DOHH2 (cell line): ENCODE measurements at regions not wholly inside any gene's neighbourhood (a gene's known extent, or its start where the extent isn't known, plus 50 kb on each side); places are given as distances from the start of the nearest gene placed in this dataset.

ENCODE experiments used
- H3F3A ChIP-seq: fragments of 200-600 bp; sonication (generic), shearing (Covaris generic); 2 replicates; pipeline ENCODE4 v1.6.0; 2016; ENCODE audit warnings: antibody characterized with exemption, mild to moderate bottlenecking; ENCODE audit not compliant: control insufficient read depth, insufficient read depth
- H3K27ac ChIP-seq: fragments of 200-600 bp; sonication (generic); 2 replicates; pipeline ENCODE4 v1.5.1; 2014; ENCODE audit warnings: low read depth, mild to moderate bottlenecking, low read length, moderate library complexity
- H3K27me3 ChIP-seq: fragments of 200-600 bp; sonication (generic); 2 replicates; pipeline ENCODE4 v1.6.1; 2014; ENCODE audit warnings: mild to moderate bottlenecking, low read length, mixed read lengths; ENCODE audit not compliant: control insufficient read depth
- H3K36me3 ChIP-seq: fragments of 200-600 bp; sonication (generic); 2 replicates; pipeline ENCODE4 v1.6.1; 2014; ENCODE audit warnings: mild to moderate bottlenecking, low read length, moderate library complexity, mixed read lengths; ENCODE audit not compliant: control insufficient read depth
- H3K4me1 ChIP-seq: fragments of 200-600 bp; sonication (generic); 2 replicates; pipeline ENCODE4 v1.6.1; 2014; ENCODE audit warnings: mild to moderate bottlenecking, low read length, mixed read lengths; ENCODE audit not compliant: control insufficient read depth
- H3K4me2 ChIP-seq: fragments of 200-600 bp; sonication (generic); 2 replicates; pipeline ENCODE4 v1.6.0; 2014; ENCODE audit warnings: mild to moderate bottlenecking, low read length, moderate library complexity
- H3K4me3 ChIP-seq: fragments of 200-600 bp; sonication (generic); 2 replicates; pipeline ENCODE4 v1.5.1; 2014; ENCODE audit warnings: mild to moderate bottlenecking, low read length, mixed read lengths
- H3K79me2 ChIP-seq: fragments of 200-600 bp; sonication (generic); 2 replicates; pipeline ENCODE4 v1.6.1; 2014; ENCODE audit warnings: mild to moderate bottlenecking, low read length, mixed read lengths; ENCODE audit not compliant: control insufficient read depth
- H3K9me2 ChIP-seq: fragments of 200-600 bp; sonication (generic); replicated peaks from 2 replicates; pipeline ENCODE4 v1.6.1; 2014; ENCODE audit warnings: mild to moderate bottlenecking, low read length, mixed read lengths; ENCODE audit not compliant: control insufficient read depth
- H3K9me3 ChIP-seq: fragments of 200-600 bp; sonication (generic); 2 replicates; pipeline ENCODE4 v1.6.1; 2014; ENCODE audit warnings: antibody characterized with exemption, low read length, mixed read lengths; ENCODE audit not compliant: control insufficient read depth, insufficient read depth
- H4K20me1 ChIP-seq: fragments of 200-600 bp; sonication (generic); 2 replicates; pipeline ENCODE4 v1.6.0; 2014; ENCODE audit warnings: low read depth, mild to moderate bottlenecking, antibody characterized with exemption, low read length, moderate library complexity; ENCODE audit not compliant: control insufficient read depth, insufficient read depth
- CTCF ChIP-seq: fragments of 200-600 bp; sonication (generic); IDR thresholded peaks from one replicate; pipeline ENCODE4 v1.5.1; 2014; ENCODE audit warnings: antibody characterized with exemption, mild to moderate bottlenecking, low read depth, low read length; ENCODE audit not compliant: poor library complexity, severe bottlenecking
- EZH2phosphoT487 ChIP-seq: fragments of 200-600 bp; sonication (generic); IDR thresholded peaks from 2 replicates; pipeline ENCODE4 v1.6.1; 2017; ENCODE audit warnings: borderline replicate concordance, mild to moderate bottlenecking, antibody characterized with exemption, low read length, moderate library complexity, mixed read lengths

DNA sequence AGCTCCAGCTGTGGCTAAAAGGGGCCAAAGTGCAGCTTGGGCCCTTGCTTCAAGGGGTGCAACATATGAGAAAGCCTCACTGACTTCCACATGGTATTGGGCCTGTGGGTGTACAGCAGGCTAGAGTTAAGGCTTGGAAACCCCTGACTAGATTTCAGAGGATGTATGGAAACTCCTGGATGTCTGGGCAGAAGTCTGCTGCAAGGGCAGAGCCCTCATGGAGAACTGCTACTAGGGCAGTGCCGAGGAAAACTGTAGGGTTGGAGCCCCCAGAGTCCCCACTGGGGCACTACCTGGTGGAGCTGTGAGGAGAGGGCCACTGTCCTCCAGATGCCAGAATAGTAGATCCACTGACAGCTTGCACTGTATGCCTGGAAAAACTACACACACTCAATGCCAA lies 69.5 kb downstream of the XCL2 start:
- TF ChIP-seq EZH2phosphoT487 (no peak), CTCF (no peak)
- no peaks in the 10 kb centered on the region for H4K20me1 ChIP-seq

GRCh38 chr1:168473126-168473525 lies 70.7 kb downstream of the XCL2 start:
- H3K9me3 ChIP-seq: no peaks in the 10 kb centered on the region
- H3F3A ChIP-seq: no peaks in the 10 kb centered on the region
- no peaks in the 10 kb centered on the region for H3K27me3 ChIP-seq
- no peak for TF ChIP-seq CTCF
- no peak for TF ChIP-seq EZH2phosphoT487
- no peak overlapping the region for H3K27ac ChIP-seq
- H4K20me1 ChIP-seq: no peaks in the 10 kb centered on the region
- no peak overlapping the region for H3K4me3 ChIP-seq
- H3K79me2 ChIP-seq: no peaks in the 10 kb centered on the region
- H3K4me2 ChIP-seq: no peak overlapping the region
- H3K36me3 ChIP-seq: no peaks in the 10 kb centered on the region
- H3K9me2 ChIP-seq: no peaks in the 10 kb centered on the region
- H3K4me1 ChIP-seq: no peaks in the 10 kb centered on the region

More for the DNA sequence above, 69.5 kb downstream of the XCL2 start:
- Histone ChIP-seq H3K27me3 (no peaks in the 10 kb centered on the region), H3K4me2 (no peak overlapping the region), H3K9me3 (no peaks in the 10 kb centered on the region), H3K79me2 (no peaks in the 10 kb centered on the region), H3K27ac (no peak overlapping the region), H3K9me2 (no peaks in the 10 kb centered on the region), H3K4me1 (no peaks in the 10 kb centered on the region), H3F3A (no peaks in the 10 kb centered on the region), H3K36me3 (no peaks in the 10 kb centered on the region), H3K4me3 (no peak overlapping the region)

DNA sequence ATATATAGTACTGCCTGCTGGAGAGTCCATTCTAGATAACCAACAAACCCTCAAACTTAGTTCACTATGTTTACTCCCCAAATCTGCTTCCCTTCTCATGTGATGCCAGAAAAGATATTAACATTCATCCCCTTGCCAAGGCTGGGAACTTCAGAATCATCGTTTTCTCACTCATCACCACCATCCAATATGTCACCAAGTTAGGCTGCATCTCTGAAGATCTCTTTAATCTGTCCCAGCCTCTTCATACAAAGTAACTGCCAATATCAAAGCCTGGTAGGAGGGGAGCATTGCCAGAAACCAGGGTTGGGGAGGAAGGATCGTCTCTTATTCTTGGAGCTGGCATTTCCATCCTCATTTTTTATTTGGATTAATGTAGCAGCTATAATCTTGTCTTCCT lies 71.6 kb downstream of the XCL2 start:
- H3K9me2 ChIP-seq: no peaks in the 10 kb centered on the region
- no peaks in the 10 kb centered on the region for H3K27me3 ChIP-seq
- no peaks in the 10 kb centered on the region for H3K36me3 ChIP-seq
- H4K20me1 ChIP-seq: no peaks in the 10 kb centered on the region
- no peak overlapping the region for H3K27ac ChIP-seq
- no peaks in the 10 kb centered on the region for H3K4me1 ChIP-seq
- no peak overlapping the region for H3K4me2 ChIP-seq
- H3K4me3 ChIP-seq: no peak overlapping the region
- no peaks in the 10 kb centered on the region for H3K9me3 ChIP-seq
- no peaks in the 10 kb centered on the region for H3K79me2 ChIP-seq
- TF ChIP-seq EZH2phosphoT487 (no peak), CTCF (no peak)
- no peaks in the 10 kb centered on the region for H3F3A ChIP-seq

DNA sequence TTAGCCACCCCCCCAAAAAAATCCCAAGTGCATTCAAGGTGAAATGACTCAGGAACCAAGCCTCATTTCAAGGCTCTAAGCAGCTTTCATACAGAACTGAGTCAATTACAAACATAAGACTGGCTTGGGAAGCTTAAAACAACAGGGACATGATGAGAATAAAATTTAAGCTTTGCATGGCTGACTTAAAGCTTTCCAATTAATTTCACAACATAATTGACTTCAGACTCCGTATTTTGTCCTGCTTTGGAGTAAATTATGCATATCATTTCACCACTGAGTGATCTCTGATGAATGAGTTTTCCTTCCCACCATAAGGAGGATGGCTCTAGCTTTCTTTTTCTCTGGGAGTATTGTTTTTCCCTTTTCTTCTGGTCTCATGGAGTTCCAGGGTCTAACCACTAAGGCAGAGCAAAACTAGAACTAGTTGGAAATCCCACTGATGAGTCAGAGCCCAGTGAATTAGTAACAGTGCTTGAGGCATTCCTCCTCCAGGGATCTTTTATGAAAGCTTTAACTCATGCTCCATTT lies 72.8 kb downstream of the XCL2 start:
- no peak for TF ChIP-seq CTCF
- no peak for TF ChIP-seq EZH2phosphoT487
- H3K4me1 ChIP-seq: peaks cover 9% of the 10 kb centered on the region
- H3F3A ChIP-seq: no peaks in the 10 kb centered on the region
- H3K9me3 ChIP-seq: no peaks in the 10 kb centered on the region
- no peak overlapping the region for H3K27ac ChIP-seq
- H3K9me2 ChIP-seq: no peaks in the 10 kb centered on the region
- H3K27me3 ChIP-seq: no peaks in the 10 kb centered on the region
- H3K4me2 ChIP-seq: no peak overlapping the region
- no peak overlapping the region for H3K4me3 ChIP-seq
- no peaks in the 10 kb centered on the region for H4K20me1 ChIP-seq
- H3K79me2 ChIP-seq: no peaks in the 10 kb centered on the region
- H3K36me3 ChIP-seq: no peaks in the 10 kb centered on the region
